ENCODE measurements at regions not wholly inside any gene's neighbourhood (a gene's known extent, or its start where the extent isn't known, plus 50 kb on each side); places are given as distances from the start of the nearest gene placed in this dataset.

GRCh38 chr5:8767111-8767510, 778.8 kb downstream of the SEMA5A start:
- Histone ChIP-seq H3K27me3 (ENCODE audit: control insufficient read depth, insufficient read depth, low read length) (no peaks in the 10 kb centered on the region), H3K4me3 (ENCODE audit: low read depth, low read length) (no peak overlapping the region), H3K9me3 (ENCODE audit: control insufficient read depth, insufficient read depth, low read length) (no peaks in the 10 kb centered on the region), H3K27ac (ENCODE audit: low read depth, low read length) (no peak overlapping the region)
- ChIA-PET POLR2A (no interaction called here), CTCF (interaction anchor here (1.7 kb wide), 1 partner anchor 12 kb away, joined by 5 read pairs; no protein-coding TSS in a partner anchor)
- TF ChIP-seq CTCF (IDR thresholded peaks at IDR 0.05; ENCODE audit: low read depth, low read length), result no peak
- no peak for DNase-seq (ENCODE audit: low read depth, low spot score)

DNA sequence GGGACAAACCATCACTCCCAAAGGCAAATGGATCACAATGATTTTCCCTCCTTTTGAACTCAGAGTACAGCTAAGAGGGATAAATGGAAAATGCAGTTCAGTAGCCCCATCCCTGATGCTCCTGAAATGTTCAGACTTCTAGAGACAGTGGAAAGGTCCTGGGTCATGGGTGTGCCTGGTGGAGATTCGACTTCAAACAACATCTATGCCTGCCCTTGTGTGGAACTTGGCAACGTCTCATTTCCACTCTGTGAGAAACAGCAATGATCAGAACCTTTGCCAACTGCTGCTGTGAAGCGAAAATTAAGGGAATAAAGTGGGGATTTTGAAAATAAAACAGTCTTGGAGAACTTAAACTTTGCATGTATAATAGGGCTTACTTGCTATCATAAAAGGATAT, 778.1 kb downstream of the SEMA5A start:
- CTCF ChIA-PET, result interaction anchor here (1.7 kb wide), 1 partner anchor 12 kb away, joined by 5 read pairs; no protein-coding TSS in a partner anchor
- no peak for TF ChIP-seq CTCF (IDR thresholded peaks at IDR 0.05; ENCODE audit: low read depth, low read length)
- Histone ChIP-seq H3K4me3 (ENCODE audit: low read depth, low read length) (no peak overlapping the region), H3K27me3 (ENCODE audit: control insufficient read depth, insufficient read depth, low read length) (no peaks in the 10 kb centered on the region), H3K27ac (ENCODE audit: low read depth, low read length) (no peak overlapping the region), H3K9me3 (ENCODE audit: control insufficient read depth, insufficient read depth, low read length) (no peaks in the 10 kb centered on the region)
- no peak for DNase-seq (ENCODE audit: low read depth, low spot score)
- POLR2A ChIA-PET, result interaction anchor here (0.5 kb wide), 1 partner anchor 31 kb away, joined by 3 read pairs; no protein-coding TSS in a partner anchor

DNA sequence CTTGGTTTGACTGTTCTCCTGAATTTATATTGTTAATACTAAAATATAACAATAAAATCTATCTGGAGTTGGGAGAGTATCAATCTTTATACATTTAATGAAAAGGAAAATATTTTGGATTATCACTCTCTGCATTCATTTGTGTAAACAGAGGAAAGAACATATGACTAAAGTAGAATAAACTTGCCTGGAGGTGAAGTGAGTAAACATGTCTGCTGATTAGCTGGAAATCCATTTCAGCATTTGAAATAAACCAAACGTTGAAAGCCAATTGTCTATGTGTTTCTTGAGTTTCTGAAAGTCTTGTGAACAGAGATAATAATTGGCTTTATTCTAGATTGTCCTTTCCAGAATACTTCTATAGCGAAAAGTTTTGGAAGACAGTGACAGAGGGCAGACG, 776.2 kb downstream of the SEMA5A start:
- Histone ChIP-seq H3K27me3 (ENCODE audit: control insufficient read depth, insufficient read depth, low read length) (no peaks in the 10 kb centered on the region), H3K27ac (ENCODE audit: low read depth, low read length) (no peak overlapping the region), H3K4me3 (ENCODE audit: low read depth, low read length) (no peak overlapping the region), H3K9me3 (ENCODE audit: control insufficient read depth, insufficient read depth, low read length) (no peaks in the 10 kb centered on the region)
- no peak for DNase-seq (ENCODE audit: low read depth, low spot score)
- POLR2A ChIA-PET, result interaction anchor here (0.6 kb wide), 1 partner anchor 441 kb away, joined by 3 read pairs; no protein-coding TSS in a partner anchor
- no peak for TF ChIP-seq CTCF (IDR thresholded peaks at IDR 0.05; ENCODE audit: low read depth, low read length)
- CTCF ChIA-PET, result no interaction called here

GRCh38 chr5:8770431-8770830, 775.4 kb downstream of the SEMA5A start:
- H3K27ac ChIP-seq (ENCODE audit: low read depth, low read length), result no peak overlapping the region
- TF ChIP-seq CTCF (IDR thresholded peaks at IDR 0.05; ENCODE audit: low read depth, low read length), result no peak
- no peak overlapping the region for H3K4me3 ChIP-seq (ENCODE audit: low read depth, low read length)
- H3K9me3 ChIP-seq (ENCODE audit: control insufficient read depth, insufficient read depth, low read length), result no peaks in the 10 kb centered on the region
- no peak for DNase-seq (ENCODE audit: low read depth, low spot score)
- H3K27me3 ChIP-seq (ENCODE audit: control insufficient read depth, insufficient read depth, low read length), result no peaks in the 10 kb centered on the region
- CTCF ChIA-PET, result no interaction called here
- POLR2A ChIA-PET, result no interaction called here

- no peak overlapping the region for H3K27ac ChIP-seq (ENCODE audit: low read depth, low read length)
- DNase-seq (ENCODE audit: low read depth, low spot score), result no peak
- ChIA-PET POLR2A (no interaction called here), CTCF (no interaction called here)
- TF ChIP-seq CTCF (IDR thresholded peaks at IDR 0.05; ENCODE audit: low read depth, low read length), result no peak
- no peaks in the 10 kb centered on the region for H3K27me3 ChIP-seq (ENCODE audit: control insufficient read depth, insufficient read depth, low read length)
- H3K9me3 ChIP-seq (ENCODE audit: control insufficient read depth, insufficient read depth, low read length), result no peaks in the 10 kb centered on the region
- no peak overlapping the region for H3K4me3 ChIP-seq (ENCODE audit: low read depth, low read length)
Measured at GRCh38 chr5:8773046-8773615, 772.7 kb downstream of the SEMA5A start.

Measured in AG04450 (cell line).